WTC11 (cell line): ENCODE measurements at regions not wholly inside any gene's neighbourhood (a gene's known extent, or its start where the extent isn't known, plus 50 kb on each side); places are given as distances from the start of the nearest gene placed in this dataset.

Experiments used
- NFYB ChIP-seq: sonication (generic); formaldehyde crosslinking; conservative IDR thresholded peaks from 2 replicates; pipeline ENCODE4 v1.8.0; 2022; ENCODE audit warnings: low read depth, missing genetic modification reagents
- RELA ChIP-seq: sonication (generic); formaldehyde crosslinking; IDR thresholded peaks from 2 replicates; pipeline ENCODE4 v1.8.1; 2022; ENCODE audit warnings: missing genetic modification reagents, mild to moderate bottlenecking, borderline replicate concordance

- TF ChIP-seq NFYB (no peak), RELA (CRISPR knock-in tag) (no peak)
Observed at GRCh38 chr3:6326771-6327170, 534.1 kb upstream of the GRM7 start.
